Right ventricle myocardium inferior (tissue), 1 donor: ENCODE measurements at regions not wholly inside any gene's neighbourhood (a gene's known extent, or its start where the extent isn't known, plus 50 kb on each side); places are given as distances from the start of the nearest gene placed in this dataset.
"Not testable (repeated sequence)": the region's sequence is repeated elsewhere in the genome, so short reads cannot be mapped to it uniquely, and the experiment has no call there.

Source experiments
- ATAC-seq: fragments of 200-7000 bp; cut with Tn5 transposase; one replicate; pipeline ENCODE4 v1.9.1; 2020; ENCODE audit warnings: mild to moderate bottlenecking, moderate library complexity
- DNase-seq: peaks from one replicate; pipeline ENCODE4 v3.0.0; 2021; ENCODE audit errors: missing footprints
- intact Hi-C: fragments of 100-400 bp; cut with DNase I; formaldehyde crosslinking; loops from one replicate; pipeline ENCODE4 v1.11.0; 2022
- donor health status: DM: no; HTN: yes; CAD: no; lungs with severe emphysema.

- intact Hi-C loops, result no loop called here
- no peak for DNase-seq
- no peak for ATAC-seq
Measured at GRCh38 chr3:158026236-158026635, 80.0 kb downstream of the SHOX2 start.

GRCh38 chr3:158019897-158020296 lies 86.3 kb downstream of the SHOX2 start:
- DNase-seq, intact Hi-C loops, ATAC-seq: not testable (repeated sequence)

GRCh38 chr3:158018462-158018861 lies 87.8 kb downstream of the SHOX2 start:
- intact Hi-C loops, result no loop called here
- no peak for ATAC-seq
- no peak for DNase-seq

GRCh38 chr3:158012901-158013300 lies 93.3 kb downstream of the SHOX2 start:
- DNase-seq, result no peak
- intact Hi-C loops, result no loop called here
- ATAC-seq, result no peak

GRCh38 chr3:158005391-158006100 lies 100.7 kb downstream of the SHOX2 start:
- intact Hi-C loops, result no loop called here
- DNase-seq (no peak), ATAC-seq (no peak)

- ATAC-seq (no peak), DNase-seq (no peak)
- intact Hi-C loops, result no loop called here
Measured at GRCh38 chr3:157999246-157999645, 107.0 kb downstream of the SHOX2 start.

- intact Hi-C loops, result no loop called here
- no peak for ATAC-seq
- DNase-seq, result no peak
Measured at GRCh38 chr3:157982359-157982758, 123.9 kb downstream of the SHOX2 start.

GRCh38 chr3:157981819-157982218 lies 124.4 kb downstream of the SHOX2 start:
- ATAC-seq (no peak), DNase-seq (no peak)
- intact Hi-C loops, result no loop called here

- ATAC-seq (no peak), DNase-seq (no peak)
- intact Hi-C loops, result no loop called here
Measured at GRCh38 chr3:157979022-157979421, 127.2 kb downstream of the SHOX2 start.

- intact Hi-C loops, result no loop called here
- DNase-seq, result no peak
Measured at GRCh38 chr3:157961665-157962064, 144.6 kb downstream of the SHOX2 start.

GRCh38 chr3:157958457-157958856 lies 147.8 kb downstream of the SHOX2 start:
- ATAC-seq (no peak), DNase-seq (no peak)
- intact Hi-C loops, result no loop called here

More at GRCh38 chr3:157961665-157962064, 144.6 kb downstream of the SHOX2 start:
- no peak for ATAC-seq

GRCh38 chr3:157956850-157957249 lies 149.4 kb downstream of the SHOX2 start:
- DNase-seq (no peak), ATAC-seq (no peak)
- intact Hi-C loops, result no loop called here

GRCh38 chr3:157956176-157956575 lies 150.0 kb downstream of the SHOX2 start:
- ATAC-seq, result no peak
- intact Hi-C loops, result no loop called here
- DNase-seq, result no peak

GRCh38 chr3:157953565-157953964 lies 152.7 kb downstream of the SHOX2 start:
- no peak for DNase-seq
- no peak for ATAC-seq
- intact Hi-C loops, result no loop called here

- DNase-seq (no peak), ATAC-seq (no peak)
- intact Hi-C loops, result no loop called here
Measured at GRCh38 chr3:157948605-157949383, 157.4 kb downstream of the SHOX2 start.

- ATAC-seq (no peak), DNase-seq (no peak)
- intact Hi-C loops, result no loop called here
Measured at GRCh38 chr3:157939166-157939565, 167.1 kb downstream of the SHOX2 start.

GRCh38 chr3:157938154-157938779 lies 168.0 kb downstream of the SHOX2 start:
- no peak for ATAC-seq
- no peak for DNase-seq
- intact Hi-C loops, result no loop called here

- ATAC-seq (no peak), DNase-seq (no peak)
- intact Hi-C loops, result no loop called here
Measured at GRCh38 chr3:157931517-157931916, 174.7 kb downstream of the SHOX2 start.

- ATAC-seq (no peak), DNase-seq (no peak)
- intact Hi-C loops, result no loop called here
Measured at GRCh38 chr3:157930000-157930780, 176.0 kb downstream of the SHOX2 start.
